Stimulated activated CD4-positive, alpha-beta T cell treated with anti-CD3 and anti-CD28 coated beads, Interleukin-2, amount 100 ng/mL, for 4 hours (primary cell): ENCODE measurements at regions not wholly inside any gene's neighbourhood (a gene's known extent, or its start where the extent isn't known, plus 50 kb on each side); places are given as distances from the start of the nearest gene placed in this dataset.
"Not testable (repeated sequence)": the region's sequence is repeated elsewhere in the genome, so short reads cannot be mapped to it uniquely, and the experiment has no call there.

Source experiments
- DNase-seq: peaks from one replicate; pipeline ENCODE4 v3.0.0-alpha.2; 2020; ENCODE audit warnings: low read depth

GRCh38 chr4:130632731-130633604, 1537.0 kb downstream of the C4orf33 start:
- no peak for DNase-seq

GRCh38 chr4:130636486-130636885, 1540.5 kb downstream of the C4orf33 start:
- no peak for DNase-seq

GRCh38 chr4:130640592-130640991, 1544.6 kb downstream of the C4orf33 start:
- DNase-seq: no peak

GRCh38 chr4:130646886-130647285, 1550.9 kb downstream of the C4orf33 start:
- DNase-seq: no peak

GRCh38 chr4:130648570-130648969, 1552.6 kb downstream of the C4orf33 start:
- DNase-seq: no peak

GRCh38 chr4:130653842-130654241, 1557.9 kb downstream of the C4orf33 start:
- no peak for DNase-seq

GRCh38 chr4:130659320-130659719, 1563.4 kb downstream of the C4orf33 start:
- DNase-seq: no peak

GRCh38 chr4:130668859-130669258, 1572.9 kb downstream of the C4orf33 start:
- no peak for DNase-seq

GRCh38 chr4:130675266-130675665, 1579.3 kb downstream of the C4orf33 start:
- DNase-seq: no peak

- no peak for DNase-seq
Measured at GRCh38 chr4:130689181-130689580, 1593.2 kb downstream of the C4orf33 start.

- no peak for DNase-seq
Measured at GRCh38 chr4:130698251-130698650, 1602.3 kb downstream of the C4orf33 start.

GRCh38 chr4:130699004-130699403, 1603.1 kb downstream of the C4orf33 start:
- no peak for DNase-seq

- DNase-seq: no peak
Measured at GRCh38 chr4:130703211-130703935, 1607.4 kb downstream of the C4orf33 start.

GRCh38 chr4:130705023-130705422, 1609.1 kb downstream of the C4orf33 start:
- DNase-seq: no peak

- DNase-seq: no peak
Measured at GRCh38 chr4:130712038-130712437, 1616.1 kb downstream of the C4orf33 start.

- no peak for DNase-seq
Measured at GRCh38 chr4:130714006-130714405, 1618.1 kb downstream of the C4orf33 start.

GRCh38 chr4:130722361-130722760, 1626.4 kb downstream of the C4orf33 start:
- no peak for DNase-seq

GRCh38 chr4:130736436-130737185, 1640.7 kb downstream of the C4orf33 start:
- no peak for DNase-seq

GRCh38 chr4:130738233-130738632, 1642.3 kb downstream of the C4orf33 start:
- DNase-seq: no peak

GRCh38 chr4:130747842-130748241, 1651.9 kb downstream of the C4orf33 start:
- no peak for DNase-seq

- no peak for DNase-seq
Measured at GRCh38 chr4:130753926-130754325, 1658.0 kb downstream of the C4orf33 start.

- no peak for DNase-seq
Measured at GRCh38 chr4:130760246-130760645, 1664.3 kb downstream of the C4orf33 start.

GRCh38 chr4:130767384-130767783, 1671.4 kb downstream of the C4orf33 start:
- DNase-seq: not testable (repeated sequence)
